HG03432 (cell line): ENCODE measurements at regions not wholly inside any gene's neighbourhood (a gene's known extent, or its start where the extent isn't known, plus 50 kb on each side); places are given as distances from the start of the nearest gene placed in this dataset.
"Not testable (repeated sequence)": the region's sequence is repeated elsewhere in the genome, so short reads cannot be mapped to it uniquely, and the experiment has no call there.

Experiments used
- ATAC-seq: cut with Tn5 transposase; IDR thresholded peaks from one replicate; pipeline ENCODE4 v1.9.1; 2021; ENCODE audit warnings: mild to moderate bottlenecking, moderate library complexity; ENCODE audit not compliant: unreplicated experiment

DNA sequence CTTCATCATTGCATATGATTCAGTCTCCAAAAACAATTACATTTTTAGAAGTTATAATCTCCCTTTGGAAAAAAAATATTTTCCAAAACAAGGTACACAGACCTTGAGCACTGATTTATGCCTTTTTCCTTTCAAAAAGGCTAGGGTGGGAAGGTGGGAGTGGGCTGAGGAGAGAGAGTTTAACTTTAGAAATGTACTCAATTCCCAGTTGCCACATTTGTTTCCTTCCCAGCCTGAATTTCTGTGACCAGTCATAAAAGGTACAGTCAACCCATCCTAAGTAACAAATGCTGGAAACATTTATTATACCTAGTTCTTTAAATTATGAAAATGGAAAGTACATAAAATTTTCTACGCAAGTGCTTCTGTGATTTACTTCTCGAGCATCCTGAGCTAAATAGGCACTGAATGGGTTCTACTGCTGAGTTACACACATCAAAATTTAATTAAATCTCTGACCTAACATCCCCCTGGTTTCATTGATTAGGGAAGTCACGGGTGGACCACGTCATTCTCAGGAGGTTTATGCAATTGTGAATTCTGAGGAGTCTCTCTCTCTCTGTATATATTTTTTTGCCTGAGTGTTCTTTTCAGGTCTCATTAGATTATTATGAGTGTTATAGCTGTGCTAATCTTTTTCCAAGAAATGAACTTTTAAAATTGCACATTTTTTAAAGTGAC is 371.8 kb downstream of the BTG1 start:
- no peak for ATAC-seq

DNA sequence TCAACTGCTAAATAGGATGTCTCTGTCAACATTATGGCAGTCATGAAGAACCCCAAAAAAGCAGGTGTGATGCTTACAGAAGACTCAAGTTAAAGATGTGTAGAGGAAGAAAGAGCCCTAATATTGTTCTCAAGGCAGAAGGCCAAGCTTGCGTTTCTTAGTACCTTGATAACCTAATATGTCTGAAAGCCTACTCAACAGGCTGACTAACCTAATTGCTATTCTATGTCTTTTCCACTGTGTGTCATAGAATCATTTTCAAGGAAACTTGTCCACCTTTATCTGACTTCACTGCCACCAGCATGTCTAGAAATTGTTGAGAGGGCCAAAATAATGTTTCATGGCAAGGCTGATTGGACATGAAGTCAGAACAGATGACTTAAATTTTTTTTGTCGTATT is 373.2 kb downstream of the BTG1 start:
- no peak for ATAC-seq

DNA sequence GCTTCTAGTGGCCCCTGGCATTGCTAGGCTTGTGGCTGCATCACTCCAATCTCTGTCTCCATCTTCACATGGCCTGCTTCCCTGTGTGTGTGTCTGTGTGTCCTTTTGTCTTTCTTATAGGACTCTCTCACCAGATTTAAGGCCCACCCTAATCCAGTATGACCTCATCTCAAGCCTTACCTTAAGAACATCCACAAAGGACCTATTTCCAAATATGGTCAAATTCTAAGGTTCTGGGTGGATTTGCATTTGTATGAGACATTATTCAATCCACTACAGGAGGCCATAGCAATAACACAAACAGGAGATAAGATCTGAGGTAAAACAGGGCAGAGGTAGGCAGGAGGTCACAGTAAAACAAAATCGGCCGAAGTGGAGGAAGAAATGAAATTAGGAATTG is 375.9 kb downstream of the BTG1 start:
- no peak for ATAC-seq

DNA sequence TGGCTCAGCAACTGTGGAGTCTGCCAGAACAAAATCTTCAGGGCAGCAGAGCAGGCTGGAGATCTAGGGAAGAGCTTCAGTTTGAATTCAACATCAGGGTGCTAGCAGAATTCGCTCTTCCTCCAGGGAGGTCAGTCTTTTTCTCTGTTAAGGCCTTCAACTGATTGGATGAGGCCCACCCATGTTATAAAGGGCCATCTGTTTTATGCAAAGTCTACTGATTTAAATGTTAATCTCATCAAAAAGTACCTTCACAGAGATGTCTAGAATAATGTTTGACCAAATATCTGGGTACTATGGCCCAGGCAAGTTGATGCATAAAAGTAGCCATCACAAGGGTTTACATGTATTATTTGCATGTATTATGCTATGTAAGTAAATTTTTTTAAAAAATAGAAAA is 378.4 kb downstream of the BTG1 start:
- ATAC-seq = no peak

DNA sequence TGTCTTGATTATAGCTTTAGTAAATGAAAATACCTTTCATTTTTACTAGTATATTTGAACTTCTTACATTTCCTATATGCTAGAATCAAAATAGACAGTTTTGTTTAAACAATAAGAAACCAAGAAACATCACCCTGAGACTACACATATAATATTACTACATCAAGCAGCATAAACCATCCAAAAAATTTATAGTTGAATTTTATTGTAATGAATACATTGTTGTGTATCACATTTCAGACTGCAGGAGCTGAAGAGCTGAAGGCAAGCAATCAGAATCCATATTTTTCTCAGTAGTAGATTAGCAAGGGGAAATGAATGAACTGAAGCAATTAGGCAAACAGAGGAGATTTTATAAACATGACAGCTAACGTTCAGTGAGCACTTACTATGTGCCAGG is 379.2 kb downstream of the BTG1 start:
- no peak for ATAC-seq

DNA sequence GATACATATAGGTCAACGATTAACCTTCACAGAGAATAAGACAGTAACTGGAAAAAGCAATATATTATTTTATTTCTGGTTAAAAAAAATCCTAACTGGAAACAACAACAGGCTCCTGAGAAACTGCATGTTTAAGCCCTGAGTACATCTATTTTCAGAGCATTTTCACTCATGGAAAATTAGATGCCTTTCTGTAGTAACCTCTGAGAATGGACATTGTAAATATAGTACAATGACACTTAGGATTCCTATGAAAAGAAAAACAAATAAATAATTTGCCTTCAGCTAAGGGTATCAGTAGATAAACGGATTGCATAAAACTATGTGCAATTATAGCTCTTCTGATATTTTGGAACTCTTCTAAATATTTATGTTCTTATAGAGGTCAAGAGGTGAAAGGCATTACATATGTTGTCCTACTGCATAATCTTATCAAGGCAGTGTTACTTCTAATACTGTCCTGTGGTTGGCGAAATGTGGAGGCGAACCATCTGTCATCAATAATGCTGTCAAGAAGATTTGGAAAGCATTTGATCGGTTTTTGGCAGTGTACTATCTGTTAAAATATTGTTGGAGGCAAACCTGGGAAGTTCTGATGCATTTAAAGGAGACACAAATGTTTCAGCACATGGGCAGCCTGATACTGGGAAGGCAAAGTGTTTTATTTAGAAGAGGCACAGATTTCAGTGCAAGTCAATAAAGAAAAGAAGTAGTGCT is 381.8 kb downstream of the BTG1 start:
- ATAC-seq = no peak

DNA sequence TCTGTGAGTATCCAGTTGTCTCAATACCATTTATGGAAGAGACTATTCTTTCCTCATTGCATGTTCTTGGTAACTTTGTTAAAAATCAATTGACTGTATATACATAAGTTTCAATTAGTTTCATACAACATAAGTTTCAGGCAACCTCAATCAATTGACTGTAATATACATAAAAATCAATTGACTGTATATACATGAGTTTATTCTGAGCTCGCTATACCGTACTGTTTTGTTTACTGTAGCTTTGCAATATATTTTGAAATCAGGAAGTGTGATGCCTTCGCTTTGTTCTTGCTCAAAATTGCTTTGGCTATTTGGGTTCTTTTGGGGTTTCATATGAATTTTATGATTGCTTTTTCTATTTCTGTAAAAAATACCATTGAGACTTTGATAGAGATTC is 392.0 kb downstream of the BTG1 start:
- ATAC-seq = no peak

DNA sequence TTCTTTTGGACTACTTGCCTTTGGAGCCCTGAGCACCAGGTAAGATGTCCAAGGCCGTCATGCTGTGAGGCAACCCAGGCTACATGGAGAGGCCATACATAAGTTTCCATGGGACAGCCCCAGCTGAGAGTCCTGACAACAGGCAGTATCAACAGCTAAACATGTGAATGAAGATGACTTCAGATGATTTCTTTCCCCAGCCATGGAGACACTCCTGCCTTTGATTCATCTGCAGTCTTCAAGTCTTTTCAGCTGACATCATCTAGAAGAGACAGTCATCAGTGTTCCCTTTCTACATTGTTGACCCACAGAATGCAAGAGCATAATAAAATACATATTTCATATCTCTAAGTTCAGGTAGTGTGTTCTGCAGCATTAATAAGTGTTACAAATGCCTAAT is 398.7 kb downstream of the BTG1 start:
- ATAC-seq = no peak

DNA sequence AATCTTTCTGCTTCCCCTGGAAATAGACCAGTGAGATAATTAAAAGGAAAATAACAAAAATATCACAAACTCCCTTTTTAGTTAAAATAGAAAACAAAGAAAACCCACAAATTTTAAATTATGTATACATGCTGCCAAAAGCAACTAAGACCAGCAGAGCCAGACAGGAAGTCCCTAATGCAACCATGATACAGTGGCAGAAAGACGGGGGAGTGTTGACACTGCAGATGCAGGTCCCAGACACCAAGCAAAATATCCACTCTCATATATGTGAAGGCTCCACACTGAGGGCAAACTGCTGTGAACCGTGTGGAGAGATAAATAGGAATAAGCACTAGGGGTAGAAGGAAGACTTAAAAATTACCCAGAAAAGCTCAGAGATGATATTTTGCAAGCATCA is 401.0 kb downstream of the BTG1 start:
- no peak for ATAC-seq

DNA sequence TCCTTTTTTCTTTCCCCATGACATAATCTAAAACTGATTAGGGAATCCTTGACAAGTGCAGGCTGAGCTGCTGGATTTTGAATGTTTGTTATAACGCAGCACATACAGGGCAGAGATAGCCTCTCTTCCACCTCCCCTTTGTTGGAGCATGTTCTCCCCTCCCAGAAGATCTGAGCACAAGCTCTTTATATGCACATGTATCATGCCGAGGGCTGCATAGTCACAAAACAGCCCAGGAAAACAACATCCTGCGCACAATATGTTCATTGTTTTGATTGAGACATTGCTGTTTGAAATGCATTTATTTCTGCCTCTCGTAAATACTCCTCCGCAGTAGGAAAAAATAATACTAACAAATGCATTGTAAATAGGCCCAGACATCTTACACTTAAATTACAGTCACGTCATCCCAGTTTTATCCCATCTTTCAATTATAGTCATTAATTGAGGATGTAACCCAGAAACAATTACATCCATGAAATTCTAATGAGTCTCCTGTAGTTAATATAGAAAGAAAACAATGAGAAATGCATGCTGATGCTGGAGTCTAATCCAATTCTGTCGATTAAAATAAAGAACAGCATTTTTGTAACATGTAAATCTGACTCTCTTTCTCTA is 401.8 kb downstream of the BTG1 start:
- ATAC-seq = no peak

DNA sequence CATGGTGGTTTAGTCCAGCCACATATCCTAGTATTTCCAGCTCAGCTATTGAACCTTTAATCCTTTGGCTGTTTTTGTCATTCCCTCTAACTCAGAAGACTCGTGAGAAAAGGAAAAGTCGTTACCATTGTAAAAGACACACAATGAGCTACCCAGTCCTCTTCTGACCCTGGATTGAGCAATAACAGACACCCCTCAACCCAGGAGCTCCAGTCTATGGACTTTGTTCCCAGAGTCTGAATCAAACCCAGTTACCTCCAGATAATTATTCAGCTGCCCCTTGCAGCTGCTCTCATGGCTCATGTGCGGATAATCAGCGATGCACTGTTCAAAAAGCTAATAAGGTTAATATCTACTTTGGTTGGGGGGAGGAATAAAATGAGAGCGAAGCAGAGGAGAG is 402.4 kb downstream of the BTG1 start:
- ATAC-seq = no peak

DNA sequence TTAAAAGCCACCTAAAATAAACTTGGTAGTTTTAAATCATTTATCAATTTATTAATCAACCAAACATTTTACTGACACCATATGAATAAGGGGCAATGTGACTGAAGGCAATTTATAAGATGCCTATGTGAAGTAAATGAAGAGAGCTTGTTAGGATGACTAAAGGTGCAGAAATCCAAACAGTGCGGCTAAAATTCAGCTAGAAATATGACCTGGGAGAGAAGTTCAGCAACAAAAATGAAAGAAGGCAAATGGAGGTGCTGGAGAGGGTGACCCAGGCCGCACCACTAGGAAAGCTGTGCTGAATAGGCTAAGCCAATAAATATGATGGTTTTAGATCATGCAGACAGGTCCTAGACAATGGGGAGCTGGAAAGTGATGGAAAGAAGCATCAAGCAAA is 403.7 kb downstream of the BTG1 start:
- ATAC-seq = no peak

DNA sequence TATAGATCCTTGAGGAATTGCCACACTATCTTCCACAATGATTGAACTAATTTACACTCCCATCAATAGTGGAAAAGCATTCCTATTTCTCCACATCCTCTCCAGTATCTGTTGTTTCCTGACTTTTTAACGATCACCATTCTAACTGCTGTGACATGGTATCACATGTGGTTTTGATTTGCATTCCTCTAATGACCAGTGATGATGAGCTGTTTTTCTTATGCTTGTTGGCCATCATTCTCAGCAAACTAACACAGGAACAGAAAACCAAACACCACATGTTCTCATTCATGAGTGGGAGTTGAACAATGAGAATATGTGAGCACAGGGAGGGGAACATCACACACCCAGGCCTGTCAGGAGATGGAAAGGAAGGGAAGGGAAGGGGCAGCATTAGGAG is 411.8 kb downstream of the BTG1 start:
- ATAC-seq = not testable (repeated sequence)

DNA sequence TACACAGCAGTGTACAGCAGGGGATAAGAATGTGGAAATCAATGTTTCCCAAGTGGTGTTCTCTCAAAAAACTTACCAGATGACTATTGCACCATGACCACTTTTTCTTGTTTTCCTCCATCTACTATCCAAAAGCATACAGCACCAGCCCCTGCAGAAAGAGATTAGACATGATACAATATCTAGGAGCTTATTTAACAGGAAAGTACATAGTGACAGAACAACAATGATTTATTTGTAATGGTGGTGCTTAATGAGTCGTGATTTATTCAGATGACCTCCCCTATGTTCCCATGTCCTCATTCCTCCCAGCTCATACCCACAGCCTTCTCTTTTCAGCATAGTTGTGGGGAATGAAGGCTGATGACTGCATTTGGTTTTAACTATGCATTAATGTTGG is 413.6 kb downstream of the BTG1 start:
- ATAC-seq = no peak

DNA sequence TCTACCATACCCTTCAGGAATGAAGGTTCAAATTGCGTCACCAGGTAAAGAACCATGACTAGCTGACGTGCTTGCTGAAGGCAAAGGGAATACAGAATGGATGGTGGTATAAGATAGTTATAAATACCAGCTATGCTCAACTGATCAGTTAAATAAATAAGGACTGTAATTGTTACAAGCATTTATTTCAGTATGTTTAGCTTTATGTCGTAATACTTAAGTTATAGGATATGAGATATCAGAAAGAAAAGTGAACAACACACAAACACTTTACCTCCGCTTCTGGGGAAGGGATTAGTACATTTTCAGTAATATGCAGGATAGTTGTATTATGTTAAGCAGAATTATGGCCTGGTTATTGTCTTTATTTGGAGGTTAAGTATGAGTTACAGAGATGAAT is 416.1 kb downstream of the BTG1 start:
- ATAC-seq = no peak

DNA sequence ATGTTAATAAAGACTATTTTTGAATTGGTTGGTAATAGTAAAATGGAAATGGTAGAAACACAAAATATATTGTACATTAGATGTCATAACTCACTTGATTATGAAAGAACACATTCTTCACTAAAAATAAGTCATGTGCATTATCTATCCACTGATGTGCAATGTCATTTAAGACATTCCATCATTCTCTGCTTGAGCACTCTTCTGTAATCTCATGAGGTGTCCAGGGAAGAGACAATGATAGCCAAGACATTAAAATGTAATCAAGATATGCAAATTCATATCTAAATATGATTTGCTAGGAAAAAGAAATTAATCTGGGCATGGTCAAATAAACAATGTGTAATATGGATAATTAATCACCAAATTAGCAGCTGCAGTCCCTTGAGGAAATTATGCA is 422.5 kb downstream of the BTG1 start:
- no peak for ATAC-seq

DNA sequence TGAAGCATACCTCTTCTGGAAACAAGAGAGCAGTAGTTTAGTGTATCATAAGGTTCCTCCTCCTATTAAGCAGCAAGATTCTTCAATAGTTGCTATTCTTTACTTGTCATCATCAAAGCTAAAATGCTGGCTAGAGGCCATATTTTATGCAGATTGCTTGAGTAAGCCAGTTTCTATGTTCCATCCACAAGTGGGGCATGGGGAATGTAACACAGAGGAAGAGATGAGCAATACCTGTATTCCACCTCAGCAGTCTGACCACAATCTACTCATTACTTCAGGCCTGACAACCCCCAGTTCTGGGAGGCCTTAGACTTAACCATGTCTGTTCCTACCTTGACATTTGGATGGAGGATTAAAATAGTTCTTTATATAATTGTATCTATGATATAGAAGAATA is 423.6 kb downstream of the BTG1 start:
- peak; percentile 50 for ATAC-seq

DNA sequence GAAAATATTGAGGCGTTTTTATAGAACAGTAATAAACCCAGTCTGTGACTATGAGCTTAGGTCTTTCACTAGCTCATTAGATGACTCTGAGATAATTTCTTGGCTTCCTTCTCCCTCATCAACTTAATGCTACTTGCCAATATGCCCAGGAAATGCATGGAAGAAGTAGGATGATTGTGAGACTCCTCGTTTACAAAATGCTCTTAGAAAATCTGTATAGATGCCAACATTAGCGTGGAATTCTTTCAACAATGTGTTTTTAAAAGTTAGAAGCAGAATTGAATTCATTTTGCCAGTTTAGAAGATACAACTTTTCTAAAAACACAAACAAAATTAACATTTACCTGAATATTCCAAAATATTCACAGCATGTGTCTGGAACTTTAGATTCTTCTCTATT is 424.6 kb downstream of the BTG1 start:
- ATAC-seq = no peak

DNA sequence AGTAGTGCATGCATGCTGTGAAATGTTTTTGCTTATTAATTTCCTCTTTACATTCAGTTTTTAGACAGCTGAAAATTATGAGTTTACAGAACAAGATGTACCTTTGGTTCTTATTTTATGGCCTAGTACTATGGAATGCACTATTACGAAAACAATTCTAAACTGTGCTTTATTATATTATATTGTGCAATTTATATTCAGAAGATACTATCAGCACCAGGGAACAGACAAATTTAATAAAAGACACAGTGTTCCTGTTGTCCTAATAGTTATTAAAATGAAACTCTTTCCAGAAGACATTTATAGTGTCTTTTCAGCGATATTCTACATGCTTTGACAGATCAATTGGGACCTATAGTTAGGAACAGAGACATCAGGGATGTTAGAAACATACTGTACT is 427.3 kb downstream of the BTG1 start:
- ATAC-seq = no peak

DNA sequence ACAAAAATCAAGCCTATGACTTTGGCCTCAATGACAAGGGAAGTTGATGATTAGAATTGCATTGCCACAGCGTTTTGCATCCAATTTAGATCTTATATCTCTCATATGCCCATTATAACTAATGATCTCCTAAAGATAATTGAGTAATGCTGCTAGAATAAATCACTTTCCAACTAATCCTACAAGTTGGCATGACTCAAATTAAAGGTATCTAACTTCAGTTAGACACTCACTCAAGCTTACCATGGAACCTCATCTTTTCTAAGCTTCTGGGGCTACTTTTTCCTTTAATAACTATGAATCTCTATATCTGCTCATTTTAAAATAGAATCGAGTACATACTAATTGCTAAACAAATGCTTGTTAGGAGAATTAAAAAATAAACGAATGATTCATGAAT is 427.8 kb downstream of the BTG1 start:
- no peak for ATAC-seq

DNA sequence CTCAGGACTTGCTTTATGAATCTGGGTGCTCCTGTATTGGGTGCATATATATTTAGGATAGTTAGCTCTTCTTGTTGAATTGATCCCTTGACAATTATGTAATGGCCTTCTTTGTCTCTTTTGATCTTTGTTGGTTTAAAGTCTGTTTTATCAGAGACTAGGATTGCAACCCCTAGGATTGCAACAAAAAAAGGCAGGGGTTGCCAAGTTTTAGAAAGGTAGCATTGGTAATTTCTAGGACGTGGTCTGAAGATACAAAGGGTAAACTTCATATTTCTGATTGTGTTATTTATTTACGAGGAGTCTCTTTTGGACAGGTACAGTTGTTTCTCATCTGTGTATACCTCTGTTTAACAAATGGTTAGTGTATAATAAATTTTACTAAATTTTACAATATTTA is 433.7 kb downstream of the BTG1 start:
- ATAC-seq = not testable (repeated sequence)

DNA sequence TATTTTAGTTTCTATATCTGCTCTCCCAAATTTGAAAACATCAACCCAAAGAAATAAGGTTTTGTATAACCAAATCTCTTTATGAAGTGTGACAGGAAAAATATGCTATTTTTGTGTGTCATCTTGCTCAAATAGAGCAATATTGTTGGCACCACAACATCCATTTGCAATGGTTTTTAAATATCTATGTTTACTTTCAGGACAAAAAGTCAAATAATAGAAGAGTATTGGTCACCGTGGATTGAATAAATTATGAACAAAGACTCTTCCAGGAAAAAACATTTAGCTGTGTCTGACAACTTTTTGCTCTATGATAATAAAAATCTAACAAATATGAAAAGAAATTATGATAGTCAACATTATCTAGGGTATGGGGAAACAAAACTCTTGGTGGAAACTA is 439.2 kb downstream of the BTG1 start:
- no peak for ATAC-seq
